RWPE1 (cell line): ENCODE measurements at regions not wholly inside any gene's neighbourhood (a gene's known extent, or its start where the extent isn't known, plus 50 kb on each side); places are given as distances from the start of the nearest gene placed in this dataset.
"Not testable (repeated sequence)": the region's sequence is repeated elsewhere in the genome, so short reads cannot be mapped to it uniquely, and the experiment has no call there.

Experiments used
- CTCF ChIA-PET: fragments of 350-600 bp; sonication (Branson Sonifier 250); formaldehyde crosslinking; extraction: SDS; loops from one replicate; lab custom pipeline; 2021; lab: Yijun Ruan, JAX
- POLR2A ChIA-PET: fragments of 400-600 bp; formaldehyde crosslinking; extraction: SDS; loops from one replicate; lab custom pipeline; 2020; ENCODE audit warnings: antibody characterized with exemption; ENCODE audit not compliant: low non-redundant PET; lab: Yijun Ruan, JAX
- DNase-seq: peaks from one replicate; pipeline ENCODE4 v3.0.0; 2012; ENCODE audit warnings: low spot score
- H3K27ac ChIP-seq: fragments of 450-650 bp; 2 replicates; pipeline ENCODE4 v1.5.1; 2017
- TF ChIP-seq, protein P1 (sequence below): fragments of 450-650 bp; conservative IDR thresholded peaks from 2 replicates; pipeline ENCODE4 v1.5.1; 2017; ENCODE audit warnings: low read depth, mild to moderate bottlenecking

DNA sequence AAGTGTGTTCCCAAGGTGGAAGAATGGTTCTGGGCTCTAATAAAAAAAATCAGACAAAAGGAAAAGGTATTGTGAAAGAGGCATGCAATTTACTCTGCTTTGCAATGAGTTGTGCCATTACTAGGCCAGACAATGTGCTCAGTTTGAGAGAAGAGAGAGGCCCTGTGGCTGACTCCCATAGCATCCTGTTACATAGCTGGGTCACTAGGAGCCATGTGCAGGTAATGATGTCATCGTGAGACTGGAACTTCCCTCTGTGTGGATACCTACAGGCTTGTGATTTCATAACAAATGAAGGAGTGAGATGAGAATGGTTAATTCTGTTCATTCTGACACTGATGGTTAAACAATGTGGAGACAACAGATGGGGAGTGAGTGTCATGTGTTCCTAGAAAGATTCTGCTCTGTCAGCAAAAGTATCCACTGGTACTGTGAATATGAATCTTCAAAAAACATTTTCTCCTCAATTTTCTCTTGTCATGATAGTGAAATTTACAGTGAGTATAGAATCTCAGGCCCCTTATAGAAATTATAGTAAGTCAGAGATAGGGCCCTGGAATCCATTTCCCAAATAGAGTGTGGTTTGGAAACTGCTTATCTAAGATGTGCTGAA, 648.7 kb upstream of the DPPA4 start:
- POLR2A ChIA-PET: no interaction called here
- DNase-seq: no peak
- TF ChIP-seq, protein P1, sequence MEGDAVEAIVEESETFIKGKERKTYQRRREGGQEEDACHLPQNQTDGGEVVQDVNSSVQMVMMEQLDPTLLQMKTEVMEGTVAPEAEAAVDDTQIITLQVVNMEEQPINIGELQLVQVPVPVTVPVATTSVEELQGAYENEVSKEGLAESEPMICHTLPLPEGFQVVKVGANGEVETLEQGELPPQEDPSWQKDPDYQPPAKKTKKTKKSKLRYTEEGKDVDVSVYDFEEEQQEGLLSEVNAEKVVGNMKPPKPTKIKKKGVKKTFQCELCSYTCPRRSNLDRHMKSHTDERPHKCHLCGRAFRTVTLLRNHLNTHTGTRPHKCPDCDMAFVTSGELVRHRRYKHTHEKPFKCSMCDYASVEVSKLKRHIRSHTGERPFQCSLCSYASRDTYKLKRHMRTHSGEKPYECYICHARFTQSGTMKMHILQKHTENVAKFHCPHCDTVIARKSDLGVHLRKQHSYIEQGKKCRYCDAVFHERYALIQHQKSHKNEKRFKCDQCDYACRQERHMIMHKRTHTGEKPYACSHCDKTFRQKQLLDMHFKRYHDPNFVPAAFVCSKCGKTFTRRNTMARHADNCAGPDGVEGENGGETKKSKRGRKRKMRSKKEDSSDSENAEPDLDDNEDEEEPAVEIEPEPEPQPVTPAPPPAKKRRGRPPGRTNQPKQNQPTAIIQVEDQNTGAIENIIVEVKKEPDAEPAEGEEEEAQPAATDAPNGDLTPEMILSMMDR: no peak
- CTCF ChIA-PET: no interaction called here
- no peak overlapping the region for H3K27ac ChIP-seq

DNA sequence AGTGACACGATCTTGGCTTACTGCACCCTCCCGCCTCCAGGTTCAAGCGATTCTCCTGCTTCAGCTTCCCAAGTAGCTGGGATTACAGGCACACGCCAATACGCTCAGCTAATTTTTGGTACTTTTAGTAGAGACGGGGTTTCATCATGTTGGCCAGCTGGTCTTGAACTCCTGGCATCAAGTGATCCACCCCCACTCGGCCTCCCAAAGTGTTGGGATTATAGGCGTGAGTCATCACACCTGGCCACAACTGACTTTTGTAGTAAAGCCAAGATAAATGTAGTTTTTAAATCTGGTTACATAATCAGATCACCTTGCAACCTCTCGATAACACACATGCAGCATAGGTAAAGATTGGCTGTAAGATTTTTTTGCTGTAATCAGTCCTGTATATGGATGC, 657.5 kb upstream of the DPPA4 start:
- TF ChIP-seq, protein P1: no peak
- ChIA-PET CTCF (no interaction called here), POLR2A (no interaction called here)
- no peak overlapping the region for H3K27ac ChIP-seq
- DNase-seq: no peak

DNA sequence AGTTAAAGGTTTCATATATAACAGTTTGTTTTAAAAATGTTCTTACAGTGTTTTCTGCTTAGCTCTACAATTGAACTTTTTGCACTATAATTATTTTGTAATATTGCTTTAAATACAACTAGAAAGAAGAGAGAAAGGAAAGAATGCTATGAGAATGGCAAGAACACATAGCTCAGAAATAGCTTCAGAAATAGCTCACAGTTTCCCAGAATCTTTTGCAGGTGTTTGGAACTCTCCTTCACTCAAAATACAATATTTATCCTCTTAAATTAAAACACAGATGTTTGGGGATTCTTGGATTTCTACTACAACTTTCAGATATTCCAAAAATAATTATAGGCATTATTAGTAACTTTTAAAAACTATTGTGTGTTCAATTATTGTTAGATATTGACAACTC, 658.0 kb upstream of the DPPA4 start:
- TF ChIP-seq, protein P1: no peak
- DNase-seq: no peak
- ChIA-PET POLR2A (no interaction called here), CTCF (interaction anchor here (0.7 kb wide), 1 partner anchor 34 kb away, joined by 4 read pairs; no protein-coding TSS in a partner anchor)
- H3K27ac ChIP-seq: no peak overlapping the region

DNA sequence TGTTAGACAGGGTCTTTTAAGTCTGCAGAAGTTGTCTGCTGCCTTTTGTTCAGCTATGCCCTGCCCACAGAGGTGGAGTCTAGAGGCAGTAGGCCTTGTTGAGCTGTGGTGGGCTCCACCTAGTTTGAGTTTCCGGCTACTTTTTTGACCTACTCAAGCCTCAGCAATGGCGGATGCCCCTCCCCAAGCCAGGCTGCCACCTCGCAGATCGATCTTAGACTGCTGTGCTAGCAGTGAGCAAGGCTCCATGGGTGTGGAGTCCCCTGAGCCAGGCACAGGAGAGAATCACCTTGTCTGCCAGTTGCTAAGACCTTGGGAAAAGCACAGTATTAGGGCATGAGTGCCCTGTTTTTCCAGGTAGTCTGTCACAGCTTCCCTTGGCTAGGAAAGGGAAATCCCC, 664.6 kb upstream of the DPPA4 start:
- DNase-seq, CTCF ChIA-PET, POLR2A ChIA-PET, H3K27ac ChIP-seq: not testable (repeated sequence)

DNA sequence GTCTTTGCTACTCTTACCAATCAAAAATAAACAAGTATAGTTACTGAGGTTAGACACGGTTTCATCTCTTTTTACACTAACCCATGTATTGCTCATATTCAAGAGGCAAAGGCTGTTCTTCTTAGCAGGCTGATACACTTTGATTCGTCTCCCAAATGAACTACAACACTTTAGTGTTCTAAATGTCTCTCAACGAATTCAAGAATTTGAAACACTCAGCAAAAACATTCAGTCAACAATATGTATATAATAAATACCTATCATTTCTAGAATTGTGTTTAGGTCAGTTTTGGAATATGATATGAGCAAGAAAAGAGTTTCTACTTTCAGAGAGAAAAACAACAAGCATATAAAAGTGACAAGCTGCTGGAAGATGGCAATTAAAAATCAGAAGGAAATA, 669.6 kb upstream of the DPPA4 start:
- DNase-seq: no peak
- POLR2A ChIA-PET: no interaction called here
- CTCF ChIA-PET: no interaction called here
- TF ChIP-seq, protein P1: no peak
- H3K27ac ChIP-seq: no peak overlapping the region

DNA sequence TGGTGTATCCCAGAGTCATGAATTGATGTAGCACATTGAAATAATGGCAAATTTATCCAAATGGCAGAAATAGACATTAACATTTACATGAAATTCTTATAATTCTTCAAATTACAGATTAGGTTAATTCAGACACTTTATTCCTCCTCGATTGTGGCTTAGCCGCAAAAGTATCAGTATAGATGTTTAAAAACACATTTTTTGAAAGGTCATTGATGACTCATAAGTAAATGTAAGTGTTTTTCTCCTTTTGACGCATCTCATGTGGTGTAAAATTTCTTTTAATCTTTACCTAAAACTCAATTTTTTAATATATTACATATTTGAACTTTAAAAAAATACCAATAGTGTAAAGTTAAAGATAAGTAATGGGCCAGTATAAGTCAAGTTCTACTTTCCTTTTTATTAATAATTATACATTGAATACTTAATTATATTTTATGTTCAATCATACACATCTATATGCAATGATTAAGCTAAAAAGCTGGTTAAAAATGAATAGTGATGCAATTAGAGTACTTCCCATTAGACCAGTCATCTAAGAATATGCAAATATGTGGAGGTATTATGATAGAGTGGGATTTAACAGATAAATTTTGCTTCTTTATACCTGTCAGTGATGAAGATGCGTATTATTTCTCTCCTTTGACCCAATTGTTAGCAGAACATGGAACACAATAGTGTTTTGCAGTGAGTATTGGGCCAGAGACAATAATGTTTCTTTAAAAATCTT, 678.1 kb upstream of the DPPA4 start:
- no peak overlapping the region for H3K27ac ChIP-seq
- CTCF ChIA-PET: no interaction called here
- DNase-seq: no peak
- TF ChIP-seq, protein P1: no peak
- POLR2A ChIA-PET: no interaction called here

DNA sequence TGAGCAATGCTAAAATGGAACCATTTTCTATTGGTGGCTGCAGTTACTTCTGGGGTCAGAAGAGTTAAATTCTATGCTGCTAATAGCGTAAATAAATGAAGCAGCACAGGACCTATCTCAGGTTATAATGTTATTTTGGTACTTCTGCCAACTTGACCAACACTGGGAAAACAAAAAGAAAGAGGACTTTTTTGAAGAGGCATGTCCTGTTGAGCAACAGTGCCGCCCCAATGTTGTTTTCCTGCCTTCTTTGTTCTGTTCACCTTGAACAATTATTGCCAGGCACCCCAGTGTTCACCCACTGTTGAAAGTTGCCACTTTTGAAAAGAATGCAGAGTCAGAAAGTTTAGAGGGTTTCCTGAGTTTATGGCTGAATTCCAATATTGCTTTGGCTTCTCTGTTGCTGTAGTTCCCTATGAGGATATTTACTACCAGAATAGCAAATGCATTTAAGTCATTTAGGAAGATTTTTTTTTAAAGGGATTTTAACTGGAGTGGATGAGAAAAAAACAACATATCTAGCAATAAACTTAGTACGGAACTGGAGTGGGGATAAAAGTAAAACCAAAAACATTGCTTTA, 679.0 kb upstream of the DPPA4 start:
- TF ChIP-seq, protein P1: no peak
- CTCF ChIA-PET: no interaction called here
- no peak overlapping the region for H3K27ac ChIP-seq
- POLR2A ChIA-PET: no interaction called here
- no peak for DNase-seq
